ENCODE measurements at regions not wholly inside any gene's neighbourhood (a gene's known extent, or its start where the extent isn't known, plus 50 kb on each side); places are given as distances from the start of the nearest gene placed in this dataset.

GRCh38 chr1:233516732-233517131, 97.2 kb upstream of the KCNK1 start:
- ATAC-seq (no peak), DNase-seq (no peak)
- H3K9me3 ChIP-seq = no peaks in the 10 kb centered on the region
- H3K27ac ChIP-seq = no peak overlapping the region
- no peaks in the 10 kb centered on the region for H3K36me3 ChIP-seq
- no peak for TF ChIP-seq CTCF (IDR thresholded peaks at IDR 0.05)
- H3K4me3 ChIP-seq = no peak overlapping the region
- no peaks in the 10 kb centered on the region for H3K4me1 ChIP-seq
- no peaks in the 10 kb centered on the region for H3K27me3 ChIP-seq
- intact Hi-C loops (cut with DNase I) = no loop called here

DNA sequence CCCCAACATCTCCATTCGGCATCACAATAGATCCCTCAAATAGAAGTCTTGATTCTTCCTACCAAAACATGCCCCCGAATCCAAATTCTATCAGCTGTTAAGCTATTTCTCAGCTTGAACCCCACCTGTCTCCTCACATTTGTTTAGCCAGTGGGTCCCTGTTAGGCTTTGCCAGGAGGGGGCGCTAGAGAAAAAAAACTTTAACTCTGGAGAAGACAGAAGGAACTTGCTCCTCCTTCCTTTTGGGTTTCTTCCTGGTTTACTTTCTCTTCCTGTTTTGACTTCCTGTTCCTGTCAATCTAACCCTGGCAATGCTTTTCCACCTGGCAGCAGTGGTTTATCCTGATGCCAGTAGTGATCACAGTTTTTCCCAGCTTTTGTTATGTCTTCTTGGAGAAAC, 95.6 kb upstream of the KCNK1 start:
- Histone ChIP-seq H3K27me3 (no peaks in the 10 kb centered on the region), H3K4me1 (no peaks in the 10 kb centered on the region), H3K9me3 (no peaks in the 10 kb centered on the region), H3K36me3 (no peaks in the 10 kb centered on the region), H3K4me3 (no peak overlapping the region), H3K27ac (no peak overlapping the region)
- intact Hi-C loops (cut with DNase I) = no loop called here
- TF ChIP-seq CTCF (IDR thresholded peaks at IDR 0.05) = peak; percentile 38
- DNase-seq = no peak
- ATAC-seq = peak; percentile 59

DNA sequence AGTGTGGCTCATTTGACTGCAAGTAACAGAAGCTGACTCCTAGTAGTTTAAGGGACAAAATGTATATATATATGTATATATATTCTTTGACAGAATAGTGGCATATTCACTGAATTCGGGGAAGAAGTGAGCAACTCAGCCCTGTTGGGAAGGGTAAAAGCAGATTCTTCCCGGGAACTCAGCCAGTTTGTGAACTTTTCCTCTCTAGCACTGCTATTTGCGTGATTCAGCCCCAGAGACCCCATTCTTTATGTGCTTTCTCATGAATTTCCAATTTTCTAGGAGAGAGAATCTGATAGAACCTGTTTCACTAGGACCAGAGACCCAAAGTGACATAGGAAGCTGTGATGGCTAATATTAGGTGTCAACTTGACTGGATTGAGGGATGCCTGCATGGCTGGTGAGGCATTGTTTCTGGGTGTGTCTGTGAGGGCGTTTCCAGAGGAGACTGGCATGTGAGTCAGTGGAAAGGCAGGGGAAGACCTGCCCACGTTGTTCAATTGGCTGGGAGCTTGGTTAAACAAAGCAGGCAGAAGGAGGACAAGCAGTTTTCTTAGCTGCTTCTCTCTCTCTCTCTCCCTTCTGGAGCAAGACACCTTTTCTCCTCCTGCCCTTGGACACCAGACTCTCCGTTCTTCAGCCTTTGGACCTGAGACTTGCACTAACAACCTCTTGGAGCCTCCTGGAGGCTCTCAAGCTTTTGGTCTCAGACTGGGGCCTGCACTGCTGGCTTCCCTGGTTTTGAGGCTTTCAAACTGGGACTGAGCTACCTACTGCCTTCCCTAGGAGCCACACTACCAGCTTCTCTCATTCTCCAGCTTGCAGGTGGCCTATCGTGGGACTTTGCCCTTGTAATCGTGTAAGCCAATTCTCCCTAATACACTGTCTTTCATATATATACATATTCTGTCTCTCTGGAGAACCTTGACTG, 93.4 kb upstream of the KCNK1 start:
- Histone ChIP-seq H3K9me3 (no peaks in the 10 kb centered on the region), H3K27me3 (no peaks in the 10 kb centered on the region), H3K4me1 (no peaks in the 10 kb centered on the region), H3K36me3 (no peaks in the 10 kb centered on the region), H3K4me3 (no peak overlapping the region), H3K27ac (no peak overlapping the region)
- intact Hi-C loops (cut with DNase I) = loop anchor here (10.0 kb wide), 1 partner anchor 596 kb away; no protein-coding TSS in a partner anchor
- no peak for ATAC-seq
- no peak for TF ChIP-seq CTCF (IDR thresholded peaks at IDR 0.05)
- DNase-seq = no peak

DNA sequence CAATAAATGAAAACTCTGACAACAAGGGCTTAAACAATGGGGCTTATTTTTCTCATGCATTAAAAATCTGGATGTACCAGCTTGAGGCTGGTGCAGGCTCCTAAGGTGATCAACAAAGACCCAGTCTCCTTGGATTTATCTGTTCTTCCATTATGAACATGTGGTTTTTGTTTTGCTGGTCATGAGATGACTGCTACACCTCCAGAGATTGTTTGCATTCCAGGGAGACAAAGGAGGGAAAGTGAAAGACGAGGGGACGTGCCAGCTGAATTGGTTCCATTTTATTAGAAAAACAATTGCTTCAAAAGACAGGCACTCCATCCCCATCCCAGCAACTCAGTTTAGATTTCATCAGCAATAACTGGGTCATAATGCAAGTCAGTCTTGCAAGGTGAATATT, 90.9 kb upstream of the KCNK1 start:
- TF ChIP-seq CTCF (IDR thresholded peaks at IDR 0.05) = no peak
- Histone ChIP-seq H3K27ac (no peak overlapping the region), H3K4me3 (no peak overlapping the region), H3K27me3 (no peaks in the 10 kb centered on the region), H3K4me1 (no peaks in the 10 kb centered on the region), H3K36me3 (no peaks in the 10 kb centered on the region), H3K9me3 (no peaks in the 10 kb centered on the region)
- DNase-seq = no peak
- ATAC-seq = no peak
- intact Hi-C loops (cut with DNase I) = loop anchor here (10.0 kb wide), 1 partner anchor 598 kb away; no protein-coding TSS in a partner anchor

DNA sequence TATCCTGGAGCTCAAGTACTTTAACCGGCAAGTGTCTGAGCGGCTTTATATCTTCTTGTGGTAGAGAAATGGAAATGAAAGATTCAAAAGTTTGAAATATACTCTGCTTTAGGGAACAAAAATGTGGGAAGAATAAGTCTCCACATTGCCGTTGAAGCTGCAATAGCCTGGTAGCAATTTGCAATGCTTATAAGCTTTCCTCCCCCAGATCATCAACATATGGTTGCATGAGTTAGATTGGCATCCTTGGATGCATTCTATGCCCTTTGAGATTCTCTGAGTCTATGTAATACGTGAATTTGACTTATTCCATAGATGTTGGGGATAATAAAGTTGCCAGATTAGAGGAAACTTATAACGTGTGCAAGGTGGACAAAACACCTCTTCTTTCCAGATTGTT, 86.1 kb upstream of the KCNK1 start:
- intact Hi-C loops (cut with DNase I) = loop anchor here (10.0 kb wide), 1 partner anchor 603 kb away; no protein-coding TSS in a partner anchor
- DNase-seq = no peak
- no peak for ATAC-seq
- no peak for TF ChIP-seq CTCF (IDR thresholded peaks at IDR 0.05)
- H3K9me3 ChIP-seq = no peaks in the 10 kb centered on the region
- no peaks in the 10 kb centered on the region for H3K36me3 ChIP-seq
- no peak overlapping the region for H3K4me3 ChIP-seq
- H3K4me1 ChIP-seq = no peaks in the 10 kb centered on the region
- no peak overlapping the region for H3K27ac ChIP-seq
- H3K27me3 ChIP-seq = no peaks in the 10 kb centered on the region

Data from upper lobe of right lung (tissue), 1 donor.